NCI-H2227 treated with DMSO at 0.1 percent for 48 hours (cell line): ENCODE measurements at regions not wholly inside any gene's neighbourhood (a gene's known extent, or its start where the extent isn't known, plus 50 kb on each side); places are given as distances from the start of the nearest gene placed in this dataset.

ENCODE experiments used
- DNase-seq: peaks from one replicate; lab custom pipeline; 2025; lab: John Stamatoyannopoulos, UW

- no peak for DNase-seq
Measured at GRCh38 chr16:54409982-54410381, 123.4 kb upstream of the IRX3 start.

- no peak for DNase-seq
Measured at GRCh38 chr16:54407596-54407995, 121.0 kb upstream of the IRX3 start.

- no peak for DNase-seq
Measured at GRCh38 chr16:54405478-54405877, 118.9 kb upstream of the IRX3 start.

GRCh38 chr16:54403580-54403979, 117.0 kb upstream of the IRX3 start:
- no peak for DNase-seq

- no peak for DNase-seq
Measured at GRCh38 chr16:54402873-54403272, 116.3 kb upstream of the IRX3 start.

GRCh38 chr16:54402270-54402669, 115.7 kb upstream of the IRX3 start:
- DNase-seq, result no peak

- no peak for DNase-seq
Measured at GRCh38 chr16:54400261-54400660, 113.7 kb upstream of the IRX3 start.

- DNase-seq, result no peak
Measured at GRCh38 chr16:54398986-54399385, 112.4 kb upstream of the IRX3 start.

- no peak for DNase-seq
Measured at GRCh38 chr16:54397838-54398237, 111.3 kb upstream of the IRX3 start.

GRCh38 chr16:54397190-54397835, 110.7 kb upstream of the IRX3 start:
- DNase-seq, result no peak

- DNase-seq, result no peak
Measured at GRCh38 chr16:54389836-54390494, 103.4 kb upstream of the IRX3 start.

- DNase-seq, result no peak
Measured at GRCh38 chr16:54385141-54385540, 98.6 kb upstream of the IRX3 start.

- DNase-seq, result no peak
Measured at GRCh38 chr16:54381601-54382313, 95.2 kb upstream of the IRX3 start.

GRCh38 chr16:54375071-54375470, 88.5 kb upstream of the IRX3 start:
- no peak for DNase-seq

- no peak for DNase-seq
Measured at GRCh38 chr16:54373534-54374520, 87.2 kb upstream of the IRX3 start.

- DNase-seq, result no peak
Measured at GRCh38 chr16:54370278-54371040, 83.9 kb upstream of the IRX3 start.

- no peak for DNase-seq
Measured at GRCh38 chr16:54369861-54370260, 83.3 kb upstream of the IRX3 start.

- DNase-seq, result no peak
Measured at GRCh38 chr16:54366943-54367342, 80.4 kb upstream of the IRX3 start.

GRCh38 chr16:54365990-54366634, 79.5 kb upstream of the IRX3 start:
- no peak for DNase-seq

GRCh38 chr16:54363766-54364165, 77.2 kb upstream of the IRX3 start:
- no peak for DNase-seq
